A673 (cell line): ENCODE measurements at regions not wholly inside any gene's neighbourhood (a gene's known extent, or its start where the extent isn't known, plus 50 kb on each side); places are given as distances from the start of the nearest gene placed in this dataset.

Experiments used
- CTCF ChIP-seq: fragments of 300-800, 200-600 bp; sonication (generic); conservative IDR thresholded peaks from 2 replicates; pipeline ENCODE4 v1.5.1; 2017; ENCODE audit warnings: low read depth, mild to moderate bottlenecking, antibody characterized with exemption, low read length, moderate library complexity, mixed read lengths
- EZH2 ChIP-seq: fragments of 200-600 bp; sonication (generic); IDR thresholded peaks from 2 replicates; pipeline ENCODE4 v1.6.1; 2017; ENCODE audit warnings: borderline replicate concordance, low read depth, mild to moderate bottlenecking, mixed read lengths, antibody characterized with exemption, low read length; ENCODE audit not compliant: poor library complexity, severe bottlenecking

GRCh38 chr10:109259293-109259692 is 664.0 kb downstream of the XPNPEP1 start:
- TF ChIP-seq CTCF, result no peak
- TF ChIP-seq EZH2, result no peak
